Mucosa of rectum (tissue), 2 donors: ENCODE measurements at regions not wholly inside any gene's neighbourhood (a gene's known extent, or its start where the extent isn't known, plus 50 kb on each side); places are given as distances from the start of the nearest gene placed in this dataset.
"Not testable (repeated sequence)": the region's sequence is repeated elsewhere in the genome, so short reads cannot be mapped to it uniquely, and the experiment has no call there.

Source experiments
- H3K27ac ChIP-seq, 2 donors: one replicate each; pipeline ENCODE4 v1.7.0; 2013; ENCODE audit warnings: inconsistent platforms in 2 of 2, low read depth in 2 of 2, low read length in 2 of 2
- H3K27me3 ChIP-seq, 2 donors: one replicate each; pipeline ENCODE4 v1.7.0; 2013; ENCODE audit warnings: low read length in 2 of 2; ENCODE audit not compliant: control insufficient read depth in 2 of 2, insufficient read depth in 2 of 2
- H3K36me3 ChIP-seq, 2 donors: one replicate each; pipeline ENCODE4 v1.7.0; 2013; ENCODE audit warnings: low read length in 2 of 2; ENCODE audit not compliant: control insufficient read depth in 2 of 2, insufficient read depth in 2 of 2
- H3K4me1 ChIP-seq, 2 donors: one replicate each; pipeline ENCODE4 v1.7.0; 2013; ENCODE audit warnings: low read length in 2 of 2, mild to moderate bottlenecking in 1 of 2; ENCODE audit not compliant: control insufficient read depth in 2 of 2, insufficient read depth in 2 of 2
- H3K4me3 ChIP-seq, 2 donors: one replicate each; pipeline ENCODE4 v1.7.0; 2013; ENCODE audit warnings: low read length in 2 of 2
- H3K9ac ChIP-seq, 2 donors: one replicate each; pipeline ENCODE4 v1.7.0; 2013; ENCODE audit warnings: low read length in 2 of 2, low read depth in 1 of 2, mild to moderate bottlenecking in 1 of 2
- H3K9me3 ChIP-seq, 2 donors: one replicate each; pipeline ENCODE4 v1.7.0; 2013; ENCODE audit warnings: low read length in 2 of 2; ENCODE audit not compliant: control insufficient read depth in 2 of 2
- donor health status: healthy.
- donor health status: Normal muscosa, but diverticular disease.

DNA sequence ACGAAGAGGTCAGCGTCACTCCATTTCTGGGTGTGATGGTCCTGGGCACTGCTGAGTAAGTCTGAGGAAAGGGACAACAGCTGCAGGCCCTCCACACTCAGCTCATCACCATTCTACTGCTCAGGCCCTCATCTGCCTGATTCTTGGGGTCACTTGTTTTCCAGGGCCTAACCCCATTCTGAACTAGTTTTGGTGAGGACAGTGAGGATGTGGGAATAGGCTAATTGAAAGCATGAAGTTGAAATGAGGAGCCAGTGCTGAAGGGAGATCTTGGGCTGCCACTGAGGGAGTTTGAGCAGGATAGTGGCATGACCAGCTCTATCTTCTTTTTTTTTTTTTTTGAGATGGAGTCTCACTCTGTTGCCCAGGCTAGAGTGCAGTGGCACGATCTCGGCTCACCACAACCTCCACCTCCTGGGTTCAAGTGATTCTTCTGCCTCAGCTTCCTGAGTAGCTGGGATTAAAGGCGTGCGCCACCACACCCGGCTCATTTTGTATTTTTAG is 155.7 kb downstream of the VEGFA start:
- H3K9me3 ChIP-seq, H3K27me3 ChIP-seq, H3K36me3 ChIP-seq, H3K4me3 ChIP-seq, H3K9ac ChIP-seq: not testable (repeated sequence)
- Histone ChIP-seq H3K4me1 (peaks cover 14 to 25% of the 10 kb centered on the region in 2 donors), H3K27ac (peak overlapping the region in 1 of 2 donors; percentile 77)

- Histone ChIP-seq H3K36me3 (no peaks in the 10 kb centered on the region), H3K9ac (no peak overlapping the region), H3K4me1 (peaks cover 14 to 25% of the 10 kb centered on the region in 2 donors), H3K4me3 (no peak overlapping the region), H3K27ac (no peak overlapping the region), H3K9me3 (no peaks in the 10 kb centered on the region), H3K27me3 (no peaks in the 10 kb centered on the region)
These were observed 154.3 kb downstream of the VEGFA start for GRCh38 chr6:43924222-43924702.

DNA sequence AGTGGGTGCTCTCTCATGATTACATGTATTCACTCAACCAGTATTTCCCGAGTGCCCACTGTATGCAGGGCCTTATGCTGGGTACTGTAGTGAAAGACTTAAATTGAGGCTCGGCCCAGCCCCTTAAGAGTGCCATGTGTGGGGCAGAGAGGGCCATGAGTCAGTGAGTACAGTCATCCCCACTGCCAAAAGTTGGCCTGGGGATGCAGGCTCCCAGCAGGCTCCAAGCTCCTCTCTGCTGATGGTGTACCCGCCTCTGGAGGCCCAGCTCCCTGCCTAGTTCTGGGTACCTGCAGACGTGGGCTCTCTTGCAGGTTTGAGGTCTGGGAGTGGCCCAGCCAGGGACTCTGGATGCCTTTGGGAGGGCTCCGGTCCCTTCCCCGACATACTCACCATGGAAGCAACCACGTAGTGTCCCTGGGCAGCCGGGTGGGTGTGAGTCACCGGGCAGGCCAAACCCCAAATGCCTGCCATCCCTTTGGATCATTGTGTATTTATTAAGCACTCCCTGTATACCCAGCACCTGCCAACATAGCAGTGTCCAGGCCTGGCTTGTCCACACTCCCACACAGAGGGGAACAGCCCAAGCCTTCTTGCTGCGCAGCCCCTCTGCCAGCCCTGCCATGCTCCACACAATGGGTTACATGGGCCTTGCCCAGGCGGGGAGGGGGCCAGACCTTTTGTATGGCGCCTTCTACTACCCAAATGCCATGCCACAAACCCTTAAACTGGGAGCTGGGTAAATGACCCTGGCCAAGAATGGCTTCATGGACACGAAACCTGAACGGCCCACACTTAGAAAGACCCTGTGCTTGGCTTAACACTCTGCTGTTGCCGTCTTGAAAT is 153.6 kb downstream of the VEGFA start:
- H3K27me3 ChIP-seq: no peaks in the 10 kb centered on the region
- H3K27ac ChIP-seq: no peak overlapping the region
- H3K4me1 ChIP-seq: peaks cover 14 to 25% of the 10 kb centered on the region in 2 donors
- no peak overlapping the region for H3K4me3 ChIP-seq
- no peak overlapping the region for H3K9ac ChIP-seq
- no peaks in the 10 kb centered on the region for H3K36me3 ChIP-seq
- H3K9me3 ChIP-seq: no peaks in the 10 kb centered on the region

DNA sequence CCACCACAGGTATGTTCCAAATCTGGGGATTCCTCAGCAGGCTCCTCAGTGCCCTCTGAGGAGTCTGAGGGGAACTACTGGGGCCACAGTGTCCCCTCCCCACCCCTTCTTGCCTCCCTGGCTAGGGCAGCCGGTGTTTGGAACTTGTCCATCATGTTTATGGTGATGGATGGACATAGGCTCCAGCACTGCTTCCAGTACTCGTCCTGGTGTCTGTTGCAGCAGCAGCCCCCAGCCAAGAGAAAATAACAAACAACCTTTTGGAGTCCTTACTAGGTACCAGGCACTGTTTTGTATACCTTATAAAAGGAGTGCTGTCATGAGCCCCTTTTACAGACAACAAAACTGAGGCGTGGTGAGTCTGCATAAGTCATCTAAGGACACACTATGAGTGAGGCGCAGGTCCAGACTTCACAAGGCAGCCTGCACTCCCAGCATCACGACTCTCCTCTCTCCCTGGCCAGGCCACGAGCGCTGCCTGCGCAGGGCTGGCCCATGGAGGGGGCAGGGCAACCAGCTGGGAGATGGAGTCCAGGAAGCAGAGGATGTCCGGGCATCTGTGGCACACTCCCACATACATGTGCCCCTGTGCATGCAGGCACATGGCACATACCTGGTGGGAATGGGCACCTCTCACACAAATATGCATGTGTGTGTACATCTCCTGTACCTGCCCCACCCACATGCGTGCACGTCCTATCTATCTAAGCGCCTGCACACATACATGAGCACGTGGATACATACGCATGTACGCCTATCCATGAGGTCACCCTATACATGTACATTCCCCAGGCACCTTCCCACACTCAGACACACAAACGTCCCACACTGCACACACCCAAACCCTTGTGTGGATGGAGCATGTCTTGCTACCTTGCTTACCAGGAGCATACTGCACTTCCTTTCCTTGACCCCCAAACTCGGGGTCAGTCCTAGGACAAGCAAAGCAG is 152.7 kb downstream of the VEGFA start:
- H3K36me3 ChIP-seq: no peaks in the 10 kb centered on the region
- no peak overlapping the region for H3K9ac ChIP-seq
- no peak overlapping the region for H3K4me3 ChIP-seq
- H3K27ac ChIP-seq: no peak overlapping the region
- H3K27me3 ChIP-seq: no peaks in the 10 kb centered on the region
- no peaks in the 10 kb centered on the region for H3K9me3 ChIP-seq
- peaks cover 12 to 22% of the 10 kb centered on the region in 2 donors for H3K4me1 ChIP-seq

- Histone ChIP-seq H3K9ac (no peak overlapping the region), H3K4me3 (no peak overlapping the region), H3K27ac (no peak overlapping the region), H3K4me1 (peaks cover 14 to 23% of the 10 kb centered on the region in 2 donors), H3K9me3 (no peaks in the 10 kb centered on the region), H3K36me3 (no peaks in the 10 kb centered on the region), H3K27me3 (no peaks in the 10 kb centered on the region)
These were observed 151.8 kb downstream of the VEGFA start for GRCh38 chr6:43921548-43922425.

GRCh38 chr6:43921039-43921438 is 151.0 kb downstream of the VEGFA start:
- no peaks in the 10 kb centered on the region for H3K36me3 ChIP-seq
- H3K4me3 ChIP-seq: no peak overlapping the region
- H3K27ac ChIP-seq: no peak overlapping the region

GRCh38 chr6:43919774-43920173 is 149.8 kb downstream of the VEGFA start:
- H3K27me3 ChIP-seq: no peaks in the 10 kb centered on the region
- H3K27ac ChIP-seq: no peak overlapping the region
- no peaks in the 10 kb centered on the region for H3K36me3 ChIP-seq
- H3K9me3 ChIP-seq: no peaks in the 10 kb centered on the region
- no peak overlapping the region for H3K4me3 ChIP-seq
- no peak overlapping the region for H3K9ac ChIP-seq
- H3K4me1 ChIP-seq: peaks cover 21 to 24% of the 10 kb centered on the region in 2 donors

More at GRCh38 chr6:43921039-43921438, 151.0 kb downstream of the VEGFA start:
- Histone ChIP-seq H3K9me3 (no peaks in the 10 kb centered on the region), H3K4me1 (peaks cover 21 to 23% of the 10 kb centered on the region in 2 donors), H3K9ac (no peak overlapping the region), H3K27me3 (no peaks in the 10 kb centered on the region)

GRCh38 chr6:43917878-43918382 is 147.9 kb downstream of the VEGFA start:
- H3K36me3 ChIP-seq: no peaks in the 10 kb centered on the region
- peak overlapping the region; percentile 73 to 74 for H3K27ac ChIP-seq
- peak overlapping the region in 1 of 2 donors; percentile 47 for H3K9ac ChIP-seq
- no peak overlapping the region for H3K4me3 ChIP-seq
- no peaks in the 10 kb centered on the region for H3K9me3 ChIP-seq
- peaks cover 25 to 33% of the 10 kb centered on the region in 2 donors for H3K4me1 ChIP-seq
- H3K27me3 ChIP-seq: no peaks in the 10 kb centered on the region
